ENCODE measurements at regions not wholly inside any gene's neighbourhood (a gene's known extent, or its start where the extent isn't known, plus 50 kb on each side); places are given as distances from the start of the nearest gene placed in this dataset.

DNA sequence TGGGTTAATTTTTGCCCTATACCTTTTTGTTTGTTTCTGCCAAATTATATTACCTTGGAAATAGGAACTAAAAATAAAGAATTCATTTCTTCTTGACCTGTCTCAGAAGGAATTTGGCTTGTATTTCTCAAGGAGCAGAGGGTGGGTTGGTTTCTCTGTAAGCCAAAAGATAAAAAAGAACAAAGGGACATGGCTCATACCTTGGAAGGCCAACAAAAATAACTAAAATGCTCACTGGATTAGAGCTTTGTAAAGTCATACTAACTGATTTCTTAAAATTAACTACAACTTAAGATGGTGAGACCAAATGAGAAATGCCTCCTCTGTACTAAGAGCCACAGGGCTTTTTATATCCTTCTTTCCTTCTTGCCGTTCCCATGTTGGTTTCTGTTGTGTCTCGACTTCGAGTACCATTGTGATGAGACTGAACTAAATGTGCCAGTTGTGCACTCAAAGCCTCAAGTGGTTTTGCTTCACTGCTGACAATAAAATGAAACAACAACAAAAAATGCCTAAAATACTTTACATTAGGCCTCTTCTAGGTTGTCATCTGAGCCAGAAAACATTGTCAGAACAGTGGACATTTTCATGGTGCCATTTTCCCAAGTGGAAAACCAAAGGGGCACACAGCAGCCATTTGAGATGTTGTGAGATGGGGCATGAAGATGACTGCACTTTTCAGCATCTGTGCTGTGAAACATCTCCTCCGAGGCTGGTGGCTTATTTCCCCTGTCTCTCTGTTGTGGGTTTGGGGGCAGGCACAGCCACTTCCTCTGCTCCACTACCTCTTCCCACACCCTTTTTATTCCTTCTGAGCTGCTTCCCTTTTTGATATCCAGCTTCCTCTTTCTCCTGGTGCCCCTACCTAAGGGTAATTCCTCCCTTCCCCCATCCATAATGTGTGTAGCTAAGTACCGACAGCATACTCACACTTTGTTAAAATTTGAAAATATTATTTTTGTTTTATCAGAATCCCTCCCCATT, 51.8 kb upstream of the AGR3 start:
- intact Hi-C loops (cut with micrococcal nuclease), result no loop called here
- H3K4me3 Mint-ChIP-seq (ENCODE audit: unreplicated experiment), result no peak overlapping the region
- POLR2A ChIA-PET, result no interaction called here
- BruUV-seq (replicated peaks), result no TSS peak
- H3K27me3 Mint-ChIP-seq (ENCODE audit: insufficient read depth, unreplicated experiment), result no peaks in the 10 kb centered on the region
- H3K36me3 Mint-ChIP-seq (ENCODE audit: insufficient read depth, unreplicated experiment), result no peaks in the 10 kb centered on the region
- no peak for DNase-seq (ENCODE audit: unreplicated experiment)
- CTCF ChIA-PET, result interaction anchor here (0.6 to 1.4 kb wide), 3 partner anchors 43 to 460 kb away, joined by 3 read pairs; no protein-coding TSS in a partner anchor
- H3K4me1 Mint-ChIP-seq (ENCODE audit: insufficient read depth, unreplicated experiment), result peaks cover 5% of the 10 kb centered on the region
- peak overlapping the region; percentile 78 for H3K27ac Mint-ChIP-seq (ENCODE audit: low read depth, unreplicated experiment)
- TF ChIP-seq, protein P1, sequence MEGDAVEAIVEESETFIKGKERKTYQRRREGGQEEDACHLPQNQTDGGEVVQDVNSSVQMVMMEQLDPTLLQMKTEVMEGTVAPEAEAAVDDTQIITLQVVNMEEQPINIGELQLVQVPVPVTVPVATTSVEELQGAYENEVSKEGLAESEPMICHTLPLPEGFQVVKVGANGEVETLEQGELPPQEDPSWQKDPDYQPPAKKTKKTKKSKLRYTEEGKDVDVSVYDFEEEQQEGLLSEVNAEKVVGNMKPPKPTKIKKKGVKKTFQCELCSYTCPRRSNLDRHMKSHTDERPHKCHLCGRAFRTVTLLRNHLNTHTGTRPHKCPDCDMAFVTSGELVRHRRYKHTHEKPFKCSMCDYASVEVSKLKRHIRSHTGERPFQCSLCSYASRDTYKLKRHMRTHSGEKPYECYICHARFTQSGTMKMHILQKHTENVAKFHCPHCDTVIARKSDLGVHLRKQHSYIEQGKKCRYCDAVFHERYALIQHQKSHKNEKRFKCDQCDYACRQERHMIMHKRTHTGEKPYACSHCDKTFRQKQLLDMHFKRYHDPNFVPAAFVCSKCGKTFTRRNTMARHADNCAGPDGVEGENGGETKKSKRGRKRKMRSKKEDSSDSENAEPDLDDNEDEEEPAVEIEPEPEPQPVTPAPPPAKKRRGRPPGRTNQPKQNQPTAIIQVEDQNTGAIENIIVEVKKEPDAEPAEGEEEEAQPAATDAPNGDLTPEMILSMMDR (IDR thresholded peaks at IDR 0.05; ENCODE audit: unreplicated experiment), result no peak
- H3K9me3 Mint-ChIP-seq (ENCODE audit: unreplicated experiment), result no peaks in the 10 kb centered on the region

DNA sequence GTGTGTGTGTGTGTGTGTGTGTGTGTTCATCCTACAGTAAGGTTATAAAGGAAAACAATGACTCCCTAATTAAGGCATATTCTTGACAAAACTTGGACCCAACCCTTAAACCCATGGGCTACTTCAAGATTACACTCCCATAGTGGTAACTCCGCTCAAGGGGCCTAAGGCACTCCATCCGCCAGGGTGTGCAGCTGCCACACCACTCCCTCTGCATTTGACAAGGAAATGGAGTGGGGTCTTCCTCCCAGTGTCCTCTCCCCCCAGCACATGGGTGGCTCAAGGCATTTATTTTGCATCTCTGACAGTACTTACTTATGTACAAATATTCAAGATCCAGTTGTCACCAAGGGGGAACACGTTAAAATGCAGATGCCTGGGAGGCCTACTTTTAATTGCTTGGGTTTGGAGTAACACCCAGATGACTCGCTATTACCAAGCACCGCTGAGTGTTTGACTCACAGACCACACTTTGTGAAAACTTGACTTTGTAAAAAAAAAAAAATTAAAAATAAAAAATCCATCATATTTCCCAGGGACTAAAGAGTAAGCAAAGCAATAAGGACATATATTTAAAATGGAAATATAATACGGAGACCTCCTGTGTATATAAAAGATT, 53.0 kb upstream of the AGR3 start:
- no TSS peak for BruUV-seq (replicated peaks)
- ChIA-PET POLR2A (interaction anchor here (0.8 to 1.0 kb wide), 2 partner anchors 45 to 282 kb away, joined by 4 to 5 read pairs; no protein-coding TSS in a partner anchor), CTCF (interaction anchor here (0.9 kb wide), 1 partner anchor 20 kb away, joined by 3 read pairs; no protein-coding TSS in a partner anchor)
- Mint-ChIP-seq H3K36me3 (ENCODE audit: insufficient read depth, unreplicated experiment) (no peaks in the 10 kb centered on the region), H3K4me3 (ENCODE audit: unreplicated experiment) (no peak overlapping the region), H3K27me3 (ENCODE audit: insufficient read depth, unreplicated experiment) (no peaks in the 10 kb centered on the region), H3K27ac (ENCODE audit: low read depth, unreplicated experiment) (peak overlapping the region; percentile 78), H3K4me1 (ENCODE audit: insufficient read depth, unreplicated experiment) (peaks cover 5% of the 10 kb centered on the region), H3K9me3 (ENCODE audit: unreplicated experiment) (no peaks in the 10 kb centered on the region)
- intact Hi-C loops (cut with micrococcal nuclease), result no loop called here
- no peak for DNase-seq (ENCODE audit: unreplicated experiment)
- TF ChIP-seq, protein P1 (IDR thresholded peaks at IDR 0.05; ENCODE audit: unreplicated experiment), result no peak

DNA sequence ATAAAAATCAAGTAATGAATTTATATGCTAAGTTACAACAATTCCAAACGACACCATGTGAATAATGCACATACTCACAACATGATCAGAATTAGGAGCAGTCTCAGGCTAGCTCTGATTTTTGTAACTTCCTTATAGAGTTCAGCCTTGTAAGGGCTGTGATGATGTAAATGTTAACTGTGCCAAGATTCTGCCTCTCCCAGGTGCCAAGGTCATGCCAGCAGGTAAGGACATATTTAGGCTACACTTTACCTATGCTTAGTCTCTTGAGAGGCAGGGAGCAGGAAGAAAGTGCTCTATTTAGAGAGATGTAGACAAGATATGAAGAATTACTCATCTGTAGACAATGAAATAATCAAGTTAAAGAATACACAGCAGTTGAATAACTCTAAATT, 53.6 kb upstream of the AGR3 start:
- intact Hi-C loops (cut with micrococcal nuclease), result no loop called here
- H3K4me1 Mint-ChIP-seq (ENCODE audit: insufficient read depth, unreplicated experiment), result peaks cover 5% of the 10 kb centered on the region
- H3K36me3 Mint-ChIP-seq (ENCODE audit: insufficient read depth, unreplicated experiment), result no peaks in the 10 kb centered on the region
- H3K4me3 Mint-ChIP-seq (ENCODE audit: unreplicated experiment), result no peak overlapping the region
- TF ChIP-seq, protein P1 (IDR thresholded peaks at IDR 0.05; ENCODE audit: unreplicated experiment), result no peak
- peak; percentile 42 for DNase-seq (ENCODE audit: unreplicated experiment)
- H3K9me3 Mint-ChIP-seq (ENCODE audit: unreplicated experiment), result no peaks in the 10 kb centered on the region
- CTCF ChIA-PET, result interaction anchor here (0.6 to 0.9 kb wide), 2 partner anchors 20 to 504 kb away, joined by 3 to 4 read pairs; no protein-coding TSS in a partner anchor
- POLR2A ChIA-PET, result interaction anchor here (0.8 to 1.0 kb wide), 2 partner anchors 44 to 282 kb away, joined by 4 to 5 read pairs; no protein-coding TSS in a partner anchor
- H3K27ac Mint-ChIP-seq (ENCODE audit: low read depth, unreplicated experiment), result no peak overlapping the region
- BruUV-seq (replicated peaks), result no TSS peak
- H3K27me3 Mint-ChIP-seq (ENCODE audit: insufficient read depth, unreplicated experiment), result no peaks in the 10 kb centered on the region
